IPS-18c (cell line): ENCODE measurements at regions not wholly inside any gene's neighbourhood (a gene's known extent, or its start where the extent isn't known, plus 50 kb on each side); places are given as distances from the start of the nearest gene placed in this dataset.

ENCODE experiments used
- H3K4me3 ChIP-seq: 2 replicates; pipeline ENCODE4 v1.7.0; 2013; ENCODE audit warnings: low read depth, mild to moderate bottlenecking, low read length, moderate library complexity; ENCODE audit not compliant: insufficient read depth
- H3K9me3 ChIP-seq: one replicate; pipeline ENCODE4 v1.6.1; 2013; ENCODE audit warnings: mild to moderate bottlenecking, low read length, moderate library complexity; ENCODE audit not compliant: control insufficient read depth, insufficient read depth

- Histone ChIP-seq H3K9me3 (peaks cover 2% of the 10 kb centered on the region), H3K4me3 (no peak overlapping the region)
Observed at GRCh38 chr3:177673112-177673914, 476.0 kb upstream of the TBL1XR1 start.

- H3K4me3 ChIP-seq: no peak overlapping the region
Observed at GRCh38 chr3:177674186-177674585, 476.9 kb upstream of the TBL1XR1 start.

GRCh38 chr3:177676148-177676547 lies 478.9 kb upstream of the TBL1XR1 start:
- no peaks in the 10 kb centered on the region for H3K9me3 ChIP-seq
- no peak overlapping the region for H3K4me3 ChIP-seq

More at GRCh38 chr3:177674186-177674585, 476.9 kb upstream of the TBL1XR1 start:
- peaks cover under 1% of the 10 kb centered on the region for H3K9me3 ChIP-seq

- Histone ChIP-seq H3K9me3 (no peaks in the 10 kb centered on the region), H3K4me3 (no peak overlapping the region)
Observed at GRCh38 chr3:177676947-177677587, 479.8 kb upstream of the TBL1XR1 start.

GRCh38 chr3:177679568-177680471 lies 482.5 kb upstream of the TBL1XR1 start:
- Histone ChIP-seq H3K9me3 (no peaks in the 10 kb centered on the region), H3K4me3 (no peak overlapping the region)

GRCh38 chr3:177680472-177680821 lies 483.2 kb upstream of the TBL1XR1 start:
- Histone ChIP-seq H3K4me3 (no peak overlapping the region), H3K9me3 (no peaks in the 10 kb centered on the region)

GRCh38 chr3:177681156-177681555 lies 483.9 kb upstream of the TBL1XR1 start:
- no peak overlapping the region for H3K4me3 ChIP-seq
- no peaks in the 10 kb centered on the region for H3K9me3 ChIP-seq

GRCh38 chr3:177681852-177682251 lies 484.6 kb upstream of the TBL1XR1 start:
- H3K4me3 ChIP-seq: no peak overlapping the region

GRCh38 chr3:177683586-177683985 lies 486.3 kb upstream of the TBL1XR1 start:
- H3K9me3 ChIP-seq: no peaks in the 10 kb centered on the region
- no peak overlapping the region for H3K4me3 ChIP-seq

More at GRCh38 chr3:177681852-177682251, 484.6 kb upstream of the TBL1XR1 start:
- no peaks in the 10 kb centered on the region for H3K9me3 ChIP-seq

- no peaks in the 10 kb centered on the region for H3K9me3 ChIP-seq
- H3K4me3 ChIP-seq: no peak overlapping the region
Observed at GRCh38 chr3:177686671-177687070, 489.4 kb upstream of the TBL1XR1 start.

- Histone ChIP-seq H3K4me3 (no peak overlapping the region; the same call in 1 of the 2 replicates), H3K9me3 (no peaks in the 10 kb centered on the region)
Observed at GRCh38 chr3:177687291-177687690, 490.0 kb upstream of the TBL1XR1 start.

GRCh38 chr3:177688152-177688551 lies 490.9 kb upstream of the TBL1XR1 start:
- Histone ChIP-seq H3K4me3 (no peak overlapping the region), H3K9me3 (no peaks in the 10 kb centered on the region)

GRCh38 chr3:177689077-177689476 lies 491.8 kb upstream of the TBL1XR1 start:
- Histone ChIP-seq H3K9me3 (no peaks in the 10 kb centered on the region), H3K4me3 (no peak overlapping the region)

GRCh38 chr3:177689869-177690268 lies 492.6 kb upstream of the TBL1XR1 start:
- H3K4me3 ChIP-seq: no peak overlapping the region
- H3K9me3 ChIP-seq: no peaks in the 10 kb centered on the region

GRCh38 chr3:177690306-177690705 lies 493.0 kb upstream of the TBL1XR1 start:
- H3K4me3 ChIP-seq: no peak overlapping the region
- H3K9me3 ChIP-seq: no peaks in the 10 kb centered on the region

- Histone ChIP-seq H3K4me3 (no peak overlapping the region), H3K9me3 (no peaks in the 10 kb centered on the region)
Observed at GRCh38 chr3:177692304-177692975, 495.2 kb upstream of the TBL1XR1 start.

- no peak overlapping the region for H3K4me3 ChIP-seq
- H3K9me3 ChIP-seq: no peaks in the 10 kb centered on the region
Observed at GRCh38 chr3:177693616-177694264, 496.5 kb upstream of the TBL1XR1 start.
